Psoas muscle (tissue), 7 donors: ENCODE measurements at regions not wholly inside any gene's neighbourhood (a gene's known extent, or its start where the extent isn't known, plus 50 kb on each side); places are given as distances from the start of the nearest gene placed in this dataset.

ENCODE experiments used
- ATAC-seq, 4 donors: fragments of 200-7000 bp; cut with Tn5 transposase; one replicate each; pipeline ENCODE4 v1.9.1; 2020; ENCODE audit warnings: moderate library complexity in 3 of 4, mild to moderate bottlenecking in 2 of 4
- DNase-seq, 2 donors: peaks; one replicate each; pipeline ENCODE4 v3.0.0-alpha.2; 2020
- H3K27ac ChIP-seq: fragments of 200-600 bp; one replicate; pipeline ENCODE4 v1.8.0; 2022
- H3K27me3 ChIP-seq, 3 donors: fragments of 200-600 bp in 1 of 3; one replicate each; pipeline versions ENCODE4 v1.6.1 to v1.8.0; 2013 to 2022; ENCODE audit warnings: low read length in 2 of 3, mild to moderate bottlenecking in 2 of 3, moderate library complexity in 1 of 3; ENCODE audit not compliant: insufficient read depth in 3 of 3
- H3K36me3 ChIP-seq, 2 donors: fragments of 200-600 bp in 1 of 2; one replicate each; pipeline versions ENCODE4 v1.6.1 to v1.8.0; 2013 to 2022; ENCODE audit warnings: low read depth in 1 of 2, mild to moderate bottlenecking in 1 of 2, moderate library complexity in 1 of 2; ENCODE audit not compliant: insufficient read depth in 1 of 2
- H3K4me1 ChIP-seq: fragments of 200-600 bp; one replicate; pipeline ENCODE4 v1.8.0; 2022
- H3K4me3 ChIP-seq: fragments of 200-600 bp; one replicate; pipeline ENCODE4 v1.8.0; 2022; ENCODE audit warnings: mild to moderate bottlenecking
- H3K9me3 ChIP-seq: fragments of 200-600 bp; one replicate; pipeline ENCODE4 v1.8.0; 2022
- CTCF ChIP-seq: fragments of 200-600 bp; IDR thresholded peaks from one replicate; pipeline ENCODE4 v1.8.0; 2022; ENCODE audit warnings: antibody characterized with exemption
- WGBS, 3 donors: extraction: QIAGEN DNeasy Blood & Tissue Kit; methylation state at CpG; one replicate each; pipeline versions ENCODE4 v1.1.6 to v1.1.7; 2013; 5-methylcytosine and 5-hydroxymethylcytosine counted together
- intact Hi-C, 2 donors: fragments of 100-400 bp; cut with DNase I; formaldehyde crosslinking; loops; one replicate each; pipeline versions ENCODE4 v1.11.0 to v1.14.2; 2022
- donor health status: healthy with polysubstance abuse.
- donor health status: DM: no; HTN: no; CAD: no; lungs with moderate emphysema.
- donor health status: Bipolar disorder and iron deficiency.
- donor health status: healthy.
- donor health status: DM: yes; HTN: yes; CAD: no.
- donor health status: DM: no; HTN: no; CAD: no.
- donor health status: DM: yes; HTN: yes; CAD: no.

GRCh38 chr3:84783281-84783680 lies 175.5 kb upstream of the CADM2 start:
- Histone ChIP-seq H3K27ac (no peak overlapping the region), H3K36me3 (no peaks in the 10 kb centered on the region), H3K27me3 (no peaks in the 10 kb centered on the region), H3K9me3 (no peaks in the 10 kb centered on the region), H3K4me3 (no peak overlapping the region), H3K4me1 (no peaks in the 10 kb centered on the region)
- no peak for ATAC-seq
- no peak for TF ChIP-seq CTCF
- intact Hi-C loops, result no loop called here
- 75 to 81% (median 79%) methylated on average over 1 of the region's 1 CpG for WGBS, 3 donors
- DNase-seq, result no peak

GRCh38 chr3:84789961-84790360 lies 168.8 kb upstream of the CADM2 start:
- WGBS, 3 donors, result 67 to 89% (median 83%) methylated on average over 1 of the region's 1 CpG
- no peaks in the 10 kb centered on the region for H3K27me3 ChIP-seq
- ATAC-seq (no peak), DNase-seq (no peak)
- H3K4me3 ChIP-seq, result no peak overlapping the region
- no peaks in the 10 kb centered on the region for H3K9me3 ChIP-seq
- no peak for TF ChIP-seq CTCF
- intact Hi-C loops, result no loop called here
- no peaks in the 10 kb centered on the region for H3K36me3 ChIP-seq
- H3K4me1 ChIP-seq, result no peaks in the 10 kb centered on the region
- no peak overlapping the region for H3K27ac ChIP-seq

GRCh38 chr3:84806958-84807357 lies 151.8 kb upstream of the CADM2 start:
- H3K9me3 ChIP-seq, result no peaks in the 10 kb centered on the region
- H3K4me1 ChIP-seq, result no peaks in the 10 kb centered on the region
- DNase-seq, result no peak
- no peak for TF ChIP-seq CTCF
- H3K4me3 ChIP-seq, result no peak overlapping the region
- no peaks in the 10 kb centered on the region for H3K36me3 ChIP-seq
- ATAC-seq, result no peak
- H3K27ac ChIP-seq, result no peak overlapping the region
- H3K27me3 ChIP-seq, result no peaks in the 10 kb centered on the region
- intact Hi-C loops, result no loop called here
- 69 to 81% (median 80%) methylated on average over 3 of the region's 3 CpGs for WGBS, 3 donors

- no peaks in the 10 kb centered on the region for H3K27me3 ChIP-seq
- H3K9me3 ChIP-seq, result no peaks in the 10 kb centered on the region
- no peak overlapping the region for H3K27ac ChIP-seq
- H3K4me3 ChIP-seq, result no peak overlapping the region
- intact Hi-C loops, result no loop called here
- ATAC-seq, result no peak
- no peaks in the 10 kb centered on the region for H3K36me3 ChIP-seq
- WGBS, 3 donors, result 55 to 57% (median 55%) methylated on average over 2 of the region's 2 CpGs
- TF ChIP-seq CTCF, result no peak
- no peaks in the 10 kb centered on the region for H3K4me1 ChIP-seq
- DNase-seq, result no peak
Observed at GRCh38 chr3:84820126-84820525, 138.7 kb upstream of the CADM2 start.

GRCh38 chr3:84820906-84821305 lies 137.9 kb upstream of the CADM2 start:
- H3K9me3 ChIP-seq, result no peaks in the 10 kb centered on the region
- no peaks in the 10 kb centered on the region for H3K4me1 ChIP-seq
- intact Hi-C loops, result no loop called here
- ATAC-seq, result no peak
- H3K36me3 ChIP-seq, result no peaks in the 10 kb centered on the region
- TF ChIP-seq CTCF, result no peak
- H3K27me3 ChIP-seq, result no peaks in the 10 kb centered on the region
- no peak for DNase-seq
- no peak overlapping the region for H3K4me3 ChIP-seq
- H3K27ac ChIP-seq, result no peak overlapping the region
